Panc1 (cell line): ENCODE measurements at regions not wholly inside any gene's neighbourhood (a gene's known extent, or its start where the extent isn't known, plus 50 kb on each side); places are given as distances from the start of the nearest gene placed in this dataset.

Experiments used
- ATAC-seq: fragments of 200-7000 bp; cut with Tn5 transposase; 2 replicates; pipeline ENCODE4 v1.9.1; 2020; ENCODE audit warnings: mild to moderate bottlenecking, moderate library complexity
- BruUV-seq: library from RNA; stranded (reverse); fragments of 400-500 nt; replicated peaks from 2 replicates; lab custom pipeline; 2021; lab: Mats Ljungman, UMichigan
- CTCF ChIA-PET: fragments of 300-600 bp; sonication (Branson Sonifier 250); formaldehyde crosslinking; loops from one replicate; lab custom pipeline; 2022; ENCODE audit warnings: antibody characterized with exemption; lab: Charles Lee
- POLR2A ChIA-PET: fragments of 300-600 bp; sonication (Branson Sonifier 250); formaldehyde crosslinking; loops from one replicate; lab custom pipeline; 2022; ENCODE audit warnings: antibody characterized with exemption; lab: Charles Lee
- DNase-seq: peaks from one replicate; pipeline ENCODE4 v3.0.0-alpha.2; 2010; ENCODE audit warnings: low read depth, low spot score
- H3K27ac ChIP-seq: 2 replicates; pipeline ENCODE4 v1.5.1; 2011; ENCODE audit warnings: mild to moderate bottlenecking, low read length, inconsistent platforms
- H3K27me3 ChIP-seq: fragments of 200-500 bp; sonication (Bioruptor generic); 2 replicates; pipeline ENCODE4 v1.6.0; 2014; ENCODE audit warnings: low read length, inconsistent platforms; ENCODE audit not compliant: control insufficient read depth, insufficient read depth
- H3K36me3 ChIP-seq: fragments of 200-500 bp; sonication (Bioruptor generic); 2 replicates; pipeline ENCODE4 v1.5.1; 2014; ENCODE audit warnings: inconsistent platforms, mild to moderate bottlenecking, low read length, moderate library complexity; ENCODE audit not compliant: control insufficient read depth, insufficient read depth
- H3K4me1 ChIP-seq: 2 replicates; pipeline ENCODE4 v1.5.1; 2011; ENCODE audit warnings: inconsistent platforms, mild to moderate bottlenecking, low read length, moderate library complexity; ENCODE audit not compliant: control insufficient read depth, insufficient read depth
- H3K4me3 ChIP-seq, 2 experiments: 2 replicates each; pipeline ENCODE4 v1.5.1; 2011 to 2012; ENCODE audit warnings: low read depth in 2 of 2, low read length in 2 of 2, mild to moderate bottlenecking in 2 of 2, inconsistent platforms in 1 of 2, moderate library complexity in 1 of 2
- H3K9me3 ChIP-seq: fragments of 200-500 bp; sonication (Bioruptor generic); 2 replicates; pipeline ENCODE4 v1.5.1; 2014; ENCODE audit warnings: low read depth, mild to moderate bottlenecking, inconsistent platforms, low read length, moderate library complexity; ENCODE audit not compliant: control insufficient read depth, insufficient read depth
- CTCF ChIP-seq: fragments of 450-650 bp; IDR thresholded peaks from 2 replicates; pipeline ENCODE4 v1.5.1; 2017; ENCODE audit warnings: mild to moderate bottlenecking
- POLR2AphosphoS5 ChIP-seq: IDR thresholded peaks from 2 replicates; pipeline ENCODE4 v1.6.1; 2012; ENCODE audit warnings: mild to moderate bottlenecking, low read depth, low read length, moderate library complexity
- REST ChIP-seq, 2 experiments: IDR thresholded peaks; 2 replicates each; pipeline ENCODE4 v1.6.1; 2011 to 2012; ENCODE audit warnings: low read depth in 2 of 2, control low read depth in 1 of 2, low read length in 1 of 2, mild to moderate bottlenecking in 1 of 2, moderate library complexity in 1 of 2; ENCODE audit not compliant: insufficient read depth in 1 of 2
- SIN3A ChIP-seq: IDR thresholded peaks from 2 replicates; pipeline ENCODE4 v1.6.1; 2012; ENCODE audit warnings: low read depth, mild to moderate bottlenecking, low read length, moderate library complexity, borderline replicate concordance; ENCODE audit not compliant: insufficient read depth
- TCF7L2 ChIP-seq: IDR thresholded peaks from 2 replicates; pipeline ENCODE4 v1.6.1; 2011; ENCODE audit warnings: mild to moderate bottlenecking, low read depth, low read length, inconsistent platforms
- in situ Hi-C: cut with HindIII; loops from 2 replicates; pipeline ENCODE4 v1.10.0; 2016; ENCODE audit warnings: low sequenced_read_pairs, low pct_unique_long_range_greater_than_20kb
- intact Hi-C: fragments of 100-400 bp; cut with micrococcal nuclease; formaldehyde crosslinking; loops from one replicate; pipeline ENCODE4 v1.10.0; 2022; ENCODE audit not compliant: unreplicated experiment

GRCh38 chr10:60479305-60480020 lies 89.8 kb upstream of the ANK3 start:
- POLR2A ChIA-PET, result no interaction called here
- Histone ChIP-seq H3K27me3 (no peaks in the 10 kb centered on the region), H3K4me3 (no peak overlapping the region), H3K9me3 (no peaks in the 10 kb centered on the region; the same call in 1 of the 2 replicates), H3K4me1 (0 out of 2 replicates have a peak, but pooled peaks cover 2% of the 10 kb centered on the region), H3K36me3 (no peaks in the 10 kb centered on the region), H3K27ac (peak overlapping the region; percentile 15; the same call in 1 of the 2 replicates)
- in situ Hi-C loops, result no loop called here
- TF ChIP-seq POLR2AphosphoS5, result no peak
- TF ChIP-seq TCF7L2, result no peak
- TF ChIP-seq CTCF, result no peak
- no peak for DNase-seq
- intact Hi-C loops, result no loop called here
- CTCF ChIA-PET, result interaction anchor here (0.6 kb wide), 1 partner anchor 368 kb away, joined by 4 read pairs; no protein-coding TSS in a partner anchor
- ATAC-seq, result no peak
- no TSS peak for BruUV-seq

- ATAC-seq, result no peak
- POLR2A ChIA-PET, result no interaction called here
- H3K9me3 ChIP-seq, result no peaks in the 10 kb centered on the region; the same call in 1 of the 2 replicates
- no peaks in the 10 kb centered on the region for H3K27me3 ChIP-seq
- no peak for DNase-seq
- in situ Hi-C loops (no loop called here), intact Hi-C loops (no loop called here)
- BruUV-seq, result no TSS peak
- CTCF ChIA-PET, result no interaction called here
- H3K4me3 ChIP-seq, result no peak overlapping the region
- no peak overlapping the region for H3K27ac ChIP-seq
- H3K36me3 ChIP-seq, result no peaks in the 10 kb centered on the region
- peaks cover 9% of the 10 kb centered on the region for H3K4me1 ChIP-seq
- no peak for TF ChIP-seq CTCF
- no peak for TF ChIP-seq REST (IDR thresholded peaks at IDR 0.05; ENCODE audit: insufficient read depth in 1 of 2, low read depth in 2 of 2, low read length in 1 of 2)
- TF ChIP-seq POLR2AphosphoS5, result no peak
- TF ChIP-seq TCF7L2, result no peak
- no peak for TF ChIP-seq SIN3A
Measured at GRCh38 chr10:60476451-60476850, 86.8 kb upstream of the ANK3 start.
